ENCODE measurements at regions not wholly inside any gene's neighbourhood (a gene's known extent, or its start where the extent isn't known, plus 50 kb on each side); places are given as distances from the start of the nearest gene placed in this dataset.
"Not testable (repeated sequence)": the region's sequence is repeated elsewhere in the genome, so short reads cannot be mapped to it uniquely, and the experiment has no call there.

- DNase-seq (ENCODE audit: insufficient read length, low spot score) (no peak), FAIRE-seq (no peak)
- no peak for TF ChIP-seq POLR2A (IDR thresholded peaks at IDR 0.05; ENCODE audit: low read depth, low read length)
- TF ChIP-seq PAX5 (IDR thresholded peaks at IDR 0.05; ENCODE audit: insufficient read depth, low read length, severe bottlenecking), result no peak
- no peak for TF ChIP-seq POU2F2 (IDR thresholded peaks at IDR 0.05; ENCODE audit: low read depth, low read length)
- no peak for TF ChIP-seq SPI1 (IDR thresholded peaks at IDR 0.05; ENCODE audit: low read depth, low read length)
Measured at GRCh38 chr10:123266971-123267370, 112.8 kb downstream of the BUB3 start.

- FAIRE-seq (no peak), DNase-seq (ENCODE audit: insufficient read length, low spot score) (no peak)
- TF ChIP-seq PAX5 (IDR thresholded peaks at IDR 0.05; ENCODE audit: insufficient read depth, low read length, severe bottlenecking) (no peak), POLR2AphosphoS5 (IDR thresholded peaks at IDR 0.05; ENCODE audit: low read depth, low read length) (no peak), POU2F2 (IDR thresholded peaks at IDR 0.05; ENCODE audit: low read depth, low read length) (no peak), TAF1 (IDR thresholded peaks at IDR 0.05; ENCODE audit: low read depth, low read length) (no peak), POLR2A (IDR thresholded peaks at IDR 0.05; ENCODE audit: low read depth, low read length) (no peak), SPI1 (IDR thresholded peaks at IDR 0.05; ENCODE audit: low read depth, low read length) (no peak)
Measured at GRCh38 chr10:123269017-123269552, 114.9 kb downstream of the BUB3 start.

GRCh38 chr10:123269675-123270074, 115.5 kb downstream of the BUB3 start:
- TF ChIP-seq POLR2AphosphoS5 (IDR thresholded peaks at IDR 0.05; ENCODE audit: low read depth, low read length) (no peak), TAF1 (IDR thresholded peaks at IDR 0.05; ENCODE audit: low read depth, low read length) (no peak), SPI1 (IDR thresholded peaks at IDR 0.05; ENCODE audit: low read depth, low read length) (no peak), PAX5 (IDR thresholded peaks at IDR 0.05; ENCODE audit: insufficient read depth, low read length, severe bottlenecking) (no peak), POU2F2 (IDR thresholded peaks at IDR 0.05; ENCODE audit: low read depth, low read length) (no peak), POLR2A (IDR thresholded peaks at IDR 0.05; ENCODE audit: low read depth, low read length) (no peak)
- DNase-seq (ENCODE audit: insufficient read length, low spot score), result no peak
- no peak for FAIRE-seq

DNA sequence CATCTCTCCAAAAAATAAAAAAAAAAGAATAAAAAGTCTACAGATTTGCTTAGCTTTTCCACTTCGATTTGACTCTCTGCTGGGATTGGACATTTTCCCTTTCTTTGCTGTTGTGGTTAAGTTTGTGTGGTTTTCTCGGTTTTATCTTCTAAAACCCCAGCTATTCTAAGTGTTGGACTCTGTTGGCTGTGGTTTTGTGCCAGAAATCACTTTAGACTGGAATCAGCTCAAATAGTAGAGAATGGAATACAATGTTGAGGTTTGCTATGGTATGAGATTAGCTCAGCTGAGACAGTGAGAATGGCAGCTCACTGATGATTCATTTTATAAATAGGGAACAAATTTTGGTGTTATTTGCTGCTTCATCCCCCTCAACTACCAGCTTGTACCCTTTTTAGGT, 116.0 kb downstream of the BUB3 start:
- TF ChIP-seq SPI1 (IDR thresholded peaks at IDR 0.05; ENCODE audit: low read depth, low read length), result no peak
- DNase-seq (ENCODE audit: insufficient read length, low spot score) (no peak), FAIRE-seq (peak; percentile 23)

DNA sequence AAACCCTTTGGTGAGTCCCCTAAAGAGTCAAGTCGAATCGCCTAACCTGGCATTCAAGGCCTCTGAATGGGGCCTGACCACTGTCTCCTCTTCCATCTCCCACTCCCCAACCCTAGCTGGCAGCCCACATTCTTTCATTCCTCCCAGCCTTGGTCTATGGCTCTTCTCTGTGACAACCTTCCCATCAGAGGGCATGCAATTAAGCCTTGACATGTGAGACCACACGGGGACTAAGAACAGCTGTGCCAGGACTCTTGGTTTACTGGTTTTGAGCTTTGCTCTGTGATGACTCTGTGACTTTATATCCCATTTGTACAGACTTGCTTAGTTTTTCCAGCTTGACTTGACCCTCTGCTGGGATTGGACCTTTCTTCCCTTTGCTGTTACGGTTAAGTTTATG, 116.6 kb downstream of the BUB3 start:
- DNase-seq (ENCODE audit: insufficient read length, low spot score) (no peak), FAIRE-seq (peak; percentile 23)
- TF ChIP-seq POLR2A (IDR thresholded peaks at IDR 0.05; ENCODE audit: low read depth, low read length), result no peak
- no peak for TF ChIP-seq POU2F2 (IDR thresholded peaks at IDR 0.05; ENCODE audit: low read depth, low read length)
- TF ChIP-seq POLR2AphosphoS5 (IDR thresholded peaks at IDR 0.05; ENCODE audit: low read depth, low read length), result no peak
- TF ChIP-seq PAX5 (IDR thresholded peaks at IDR 0.05; ENCODE audit: insufficient read depth, low read length, severe bottlenecking), result no peak
- TF ChIP-seq TAF1 (IDR thresholded peaks at IDR 0.05; ENCODE audit: low read depth, low read length), result no peak
- no peak for TF ChIP-seq SPI1 (IDR thresholded peaks at IDR 0.05; ENCODE audit: low read depth, low read length)

DNA sequence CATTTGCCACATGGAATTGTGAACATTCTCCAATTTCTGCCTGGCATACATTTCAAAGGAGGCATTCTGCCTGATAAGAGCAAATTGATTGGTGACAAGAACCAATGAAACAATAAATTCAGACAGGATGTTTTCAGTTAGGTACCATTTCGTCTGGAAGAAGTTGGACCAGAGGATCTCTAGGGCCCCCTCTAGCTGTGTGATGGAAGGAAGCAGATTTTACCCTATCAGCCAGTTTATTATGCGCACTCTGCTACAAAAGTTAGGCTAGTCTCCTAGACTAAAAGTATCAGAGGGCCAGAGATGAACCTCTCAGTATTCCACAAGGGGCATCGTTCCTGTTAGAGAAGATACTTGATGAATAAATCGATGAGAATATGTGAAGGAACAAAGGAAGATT, 118.0 kb downstream of the BUB3 start:
- DNase-seq (ENCODE audit: insufficient read length, low spot score) (no peak), FAIRE-seq (no peak)
- no peak for TF ChIP-seq POLR2AphosphoS5 (IDR thresholded peaks at IDR 0.05; ENCODE audit: low read depth, low read length)
- TF ChIP-seq PAX5 (IDR thresholded peaks at IDR 0.05; ENCODE audit: insufficient read depth, low read length, severe bottlenecking), result no peak
- TF ChIP-seq POLR2A (IDR thresholded peaks at IDR 0.05; ENCODE audit: low read depth, low read length), result no peak
- TF ChIP-seq SPI1 (IDR thresholded peaks at IDR 0.05; ENCODE audit: low read depth, low read length), result no peak
- no peak for TF ChIP-seq TAF1 (IDR thresholded peaks at IDR 0.05; ENCODE audit: low read depth, low read length)
- no peak for TF ChIP-seq POU2F2 (IDR thresholded peaks at IDR 0.05; ENCODE audit: low read depth, low read length)

- DNase-seq (ENCODE audit: insufficient read length, low spot score) (no peak), FAIRE-seq (no peak)
- no peak for TF ChIP-seq PAX5 (IDR thresholded peaks at IDR 0.05; ENCODE audit: insufficient read depth, low read length, severe bottlenecking)
- TF ChIP-seq TAF1 (IDR thresholded peaks at IDR 0.05; ENCODE audit: low read depth, low read length), result no peak
- TF ChIP-seq POLR2AphosphoS5 (IDR thresholded peaks at IDR 0.05; ENCODE audit: low read depth, low read length), result no peak
- TF ChIP-seq SPI1 (IDR thresholded peaks at IDR 0.05; ENCODE audit: low read depth, low read length), result no peak
- no peak for TF ChIP-seq POLR2A (IDR thresholded peaks at IDR 0.05; ENCODE audit: low read depth, low read length)
- TF ChIP-seq POU2F2 (IDR thresholded peaks at IDR 0.05; ENCODE audit: low read depth, low read length), result no peak
Measured at GRCh38 chr10:123274306-123275135, 120.3 kb downstream of the BUB3 start.

DNA sequence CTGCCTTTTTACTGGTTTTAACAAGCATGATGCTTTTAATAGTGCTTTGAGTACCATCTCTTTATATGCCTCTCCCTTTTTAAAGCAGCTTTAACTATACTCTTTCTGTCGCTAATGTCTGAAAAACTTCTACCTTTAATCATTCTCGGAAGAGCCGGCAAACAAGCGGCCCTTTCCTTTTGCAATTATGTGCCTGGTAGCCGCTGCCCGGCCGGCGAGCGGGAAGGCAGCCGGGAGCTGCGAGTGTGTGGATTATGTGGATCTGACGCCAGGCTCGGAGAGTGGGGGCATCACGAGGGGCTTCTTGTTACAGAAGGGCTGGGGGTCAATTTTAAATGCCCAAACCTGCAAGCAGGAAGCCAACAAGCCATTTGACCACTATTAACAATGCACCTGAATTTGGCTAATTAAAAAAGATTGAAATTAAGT, 120.9 kb downstream of the BUB3 start:
- FAIRE-seq, result no peak
- no peak for TF ChIP-seq PAX5 (IDR thresholded peaks at IDR 0.05; ENCODE audit: insufficient read depth, low read length, severe bottlenecking)
- no peak for TF ChIP-seq SPI1 (IDR thresholded peaks at IDR 0.05; ENCODE audit: low read depth, low read length)
- no peak for TF ChIP-seq TAF1 (IDR thresholded peaks at IDR 0.05; ENCODE audit: low read depth, low read length)
- no peak for TF ChIP-seq POLR2AphosphoS5 (IDR thresholded peaks at IDR 0.05; ENCODE audit: low read depth, low read length)
- TF ChIP-seq POLR2A (IDR thresholded peaks at IDR 0.05; ENCODE audit: low read depth, low read length), result no peak
- no peak for TF ChIP-seq POU2F2 (IDR thresholded peaks at IDR 0.05; ENCODE audit: low read depth, low read length)
- no peak for DNase-seq (ENCODE audit: insufficient read length, low spot score)

- no peak for DNase-seq (ENCODE audit: insufficient read length, low spot score)
- TF ChIP-seq PAX5 (IDR thresholded peaks at IDR 0.05; ENCODE audit: insufficient read depth, low read length, severe bottlenecking) (no peak), TAF1 (IDR thresholded peaks at IDR 0.05; ENCODE audit: low read depth, low read length) (no peak), SPI1 (IDR thresholded peaks at IDR 0.05; ENCODE audit: low read depth, low read length) (no peak), POLR2AphosphoS5 (IDR thresholded peaks at IDR 0.05; ENCODE audit: low read depth, low read length) (no peak), POLR2A (IDR thresholded peaks at IDR 0.05; ENCODE audit: low read depth, low read length) (no peak), POU2F2 (IDR thresholded peaks at IDR 0.05; ENCODE audit: low read depth, low read length) (no peak)
- FAIRE-seq, result no peak
Measured at GRCh38 chr10:123278445-123278844, 124.2 kb downstream of the BUB3 start.

GRCh38 chr10:123283371-123283770, 129.2 kb downstream of the BUB3 start:
- DNase-seq (ENCODE audit: insufficient read length, low spot score); FAIRE-seq: not testable (repeated sequence)
